Urothelium cell line (cell line): ENCODE measurements at regions not wholly inside any gene's neighbourhood (a gene's known extent, or its start where the extent isn't known, plus 50 kb on each side); places are given as distances from the start of the nearest gene placed in this dataset.
A peak's percentile ranks its signal among the peaks of the same experiment; 100 is the strongest.

Experiments
- DNase-seq: peaks from one replicate; pipeline ENCODE4 v3.0.0; 2011; ENCODE audit warnings: low spot score, mixed read lengths
- FAIRE-seq: peaks from 2 replicates; lab custom pipeline; 2011; peaks lifted over from hg19 to GRCh38; lab: Jason Lieb, UNC

GRCh38 chr15:69505956-69506556, 53.4 kb downstream of the RPLP1 start:
- DNase-seq (no peak), FAIRE-seq (no peak)

GRCh38 chr15:69508659-69509058, 56.0 kb downstream of the RPLP1 start:
- no peak for DNase-seq
- FAIRE-seq = no peak

GRCh38 chr15:69509131-69509530, 56.5 kb downstream of the RPLP1 start:
- FAIRE-seq (no peak), DNase-seq (no peak)

GRCh38 chr15:69510556-69510955, 57.9 kb downstream of the RPLP1 start:
- DNase-seq (no peak), FAIRE-seq (no peak)

DNA sequence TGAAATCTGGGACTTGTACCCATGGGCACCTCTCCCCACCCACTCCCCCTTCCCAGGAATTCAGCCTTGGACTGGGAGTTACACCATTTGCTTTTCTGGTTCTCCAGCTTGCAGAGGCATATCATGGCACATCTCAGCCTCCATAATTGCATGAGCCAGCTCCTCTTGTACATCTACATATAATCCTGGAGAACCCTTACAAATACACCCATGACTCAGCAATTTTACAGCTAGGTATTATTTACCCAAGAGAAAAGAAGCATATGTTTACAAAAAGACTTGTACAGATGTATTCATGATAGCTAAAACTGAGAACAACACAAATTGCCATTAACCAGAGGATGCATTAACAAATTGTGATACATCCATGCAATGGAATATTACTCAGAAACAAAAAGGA, 58.4 kb downstream of the RPLP1 start:
- DNase-seq (no peak), FAIRE-seq (no peak)

DNA sequence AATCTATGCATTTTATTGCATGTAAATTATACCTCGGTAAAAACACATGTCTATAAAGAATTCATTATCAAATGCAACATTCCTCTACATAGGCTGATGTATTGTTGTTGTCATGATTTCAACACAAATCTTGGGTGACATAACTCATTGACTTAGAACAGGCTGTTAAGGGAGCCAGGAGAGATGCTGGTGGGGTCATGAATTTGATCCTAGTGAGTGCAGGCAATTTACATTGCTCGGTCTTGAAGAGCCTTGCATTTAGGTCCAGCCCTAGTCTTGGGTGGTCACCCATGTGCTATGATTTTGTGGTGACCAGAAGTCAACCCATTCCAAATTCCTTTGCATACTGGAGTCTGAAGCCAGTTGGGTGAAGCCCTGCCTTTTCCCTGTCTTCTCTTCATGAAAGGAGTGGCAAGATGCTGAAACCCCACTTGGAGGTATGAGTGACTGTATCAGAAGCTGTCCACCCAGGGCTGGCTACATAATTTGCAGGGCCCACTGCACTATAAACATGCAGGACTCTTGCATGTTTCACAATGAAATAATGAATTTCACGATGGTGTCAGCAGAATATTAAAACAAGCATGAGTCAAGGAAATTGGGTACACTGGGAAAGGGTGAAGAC, 59.2 kb downstream of the RPLP1 start:
- FAIRE-seq (peak; percentile 83), DNase-seq (no peak)

DNA sequence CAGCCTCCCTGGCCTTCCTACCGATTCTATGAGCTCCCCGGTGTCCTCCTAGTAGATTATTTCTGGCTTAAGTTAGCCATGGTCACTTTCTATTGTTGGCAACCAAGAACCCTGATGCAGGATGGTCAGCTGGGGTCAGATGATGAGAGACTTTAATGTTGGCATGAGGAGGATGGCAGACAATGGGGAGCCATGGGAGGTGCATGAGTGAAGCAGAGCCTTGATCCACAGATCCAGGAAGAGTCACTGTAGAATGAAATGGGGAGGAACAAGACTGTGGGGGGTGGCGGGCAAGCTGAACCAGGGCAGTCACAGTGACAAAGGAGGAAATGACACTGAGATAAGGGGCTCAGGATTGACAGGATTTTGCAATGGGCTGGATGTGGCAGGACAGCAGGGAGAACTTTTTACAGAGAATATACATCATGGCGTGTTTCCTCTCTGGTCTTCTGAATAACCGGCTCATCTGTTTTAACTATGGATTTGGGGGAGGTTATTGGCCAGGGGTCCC, 60.9 kb downstream of the RPLP1 start:
- no peak for FAIRE-seq
- DNase-seq = no peak

DNA sequence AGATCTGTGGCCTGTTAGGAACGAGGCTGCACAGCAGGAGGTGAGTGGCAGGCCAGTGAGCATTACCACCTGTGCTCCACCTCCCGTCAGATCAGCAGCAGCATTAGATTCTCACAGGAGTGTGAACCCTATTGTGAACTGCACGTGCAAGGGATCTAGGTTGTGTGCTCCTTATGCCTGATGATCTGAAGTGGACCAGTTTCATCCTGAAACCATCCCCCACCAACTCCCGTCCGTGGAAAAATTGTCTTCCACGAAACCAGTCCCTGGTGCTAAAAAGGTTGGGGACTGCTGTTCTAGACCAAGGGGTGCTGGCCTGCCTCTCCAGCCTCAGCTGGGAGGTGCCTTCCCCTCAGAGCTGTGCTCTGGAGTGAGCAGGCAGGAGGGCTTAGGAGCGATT, 61.4 kb downstream of the RPLP1 start:
- FAIRE-seq = peak; percentile 23

GRCh38 chr15:69515508-69515907, 62.9 kb downstream of the RPLP1 start:
- peak; percentile 23 for FAIRE-seq

More for the DNA sequence above, 61.4 kb downstream of the RPLP1 start:
- no peak for DNase-seq

GRCh38 chr15:69515926-69516325, 63.3 kb downstream of the RPLP1 start:
- no peak for FAIRE-seq
- no peak for DNase-seq

More at GRCh38 chr15:69515508-69515907, 62.9 kb downstream of the RPLP1 start:
- DNase-seq = no peak

DNA sequence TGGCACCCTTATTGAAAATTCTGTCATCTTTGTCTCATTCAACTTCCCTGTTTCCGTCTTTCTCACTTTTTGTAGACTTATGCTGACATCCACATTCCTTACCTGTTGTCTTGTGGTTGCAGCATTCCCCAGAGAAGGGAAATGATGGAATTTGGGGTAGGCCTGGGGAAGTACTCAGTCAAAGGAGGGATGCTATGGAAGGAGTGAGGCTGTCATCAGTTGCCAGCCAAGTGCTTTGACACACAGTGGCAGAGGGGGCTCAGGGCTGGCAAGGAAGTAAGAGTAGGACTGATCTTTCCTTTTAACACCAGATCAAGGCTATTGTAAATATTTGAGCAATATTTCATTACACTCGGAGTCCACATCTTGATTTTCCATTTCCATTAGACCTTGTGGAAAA, 64.4 kb downstream of the RPLP1 start:
- DNase-seq (no peak), FAIRE-seq (no peak)

- DNase-seq (no peak), FAIRE-seq (peak; percentile 32)
Measured at GRCh38 chr15:69518806-69519205, 66.2 kb downstream of the RPLP1 start.

DNA sequence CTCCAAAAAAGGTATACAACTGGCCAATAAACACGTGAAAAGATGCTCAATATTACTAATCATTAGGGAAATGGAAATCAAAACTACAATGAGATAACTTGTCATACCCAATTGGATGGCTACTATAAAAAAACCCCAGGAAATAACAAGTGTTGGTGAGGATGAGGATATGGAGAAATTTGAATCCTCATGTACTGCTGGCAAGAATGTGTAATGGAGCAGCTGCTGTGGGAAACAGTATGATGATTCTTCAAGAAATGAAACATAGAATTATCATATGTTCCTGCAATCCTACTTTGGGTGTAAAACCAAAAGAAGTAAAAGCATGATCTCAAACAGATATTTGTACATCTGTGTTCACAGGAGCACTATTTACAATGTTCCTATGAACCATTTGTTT, 67.4 kb downstream of the RPLP1 start:
- FAIRE-seq (no peak), DNase-seq (no peak)

DNA sequence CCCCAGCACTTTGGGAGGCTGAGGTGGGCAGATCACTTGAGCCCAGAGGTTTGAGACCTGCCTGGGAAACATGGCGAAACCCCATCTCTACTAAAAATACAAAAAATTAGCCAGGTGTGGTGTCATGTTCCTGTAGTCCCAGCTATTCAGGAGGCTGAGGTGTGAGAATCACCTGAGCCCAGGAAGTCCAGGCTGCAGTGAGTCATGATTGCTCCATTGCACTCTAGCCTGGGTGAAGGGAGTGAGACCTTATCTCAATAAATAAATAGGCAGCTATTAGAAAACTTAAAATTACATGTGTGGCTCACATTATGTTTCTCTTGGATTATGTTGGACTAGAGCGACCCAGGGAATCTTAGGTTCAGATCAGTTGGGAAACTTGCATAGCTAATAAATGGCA, 69.7 kb downstream of the RPLP1 start:
- no peak for FAIRE-seq
- DNase-seq = no peak

DNA sequence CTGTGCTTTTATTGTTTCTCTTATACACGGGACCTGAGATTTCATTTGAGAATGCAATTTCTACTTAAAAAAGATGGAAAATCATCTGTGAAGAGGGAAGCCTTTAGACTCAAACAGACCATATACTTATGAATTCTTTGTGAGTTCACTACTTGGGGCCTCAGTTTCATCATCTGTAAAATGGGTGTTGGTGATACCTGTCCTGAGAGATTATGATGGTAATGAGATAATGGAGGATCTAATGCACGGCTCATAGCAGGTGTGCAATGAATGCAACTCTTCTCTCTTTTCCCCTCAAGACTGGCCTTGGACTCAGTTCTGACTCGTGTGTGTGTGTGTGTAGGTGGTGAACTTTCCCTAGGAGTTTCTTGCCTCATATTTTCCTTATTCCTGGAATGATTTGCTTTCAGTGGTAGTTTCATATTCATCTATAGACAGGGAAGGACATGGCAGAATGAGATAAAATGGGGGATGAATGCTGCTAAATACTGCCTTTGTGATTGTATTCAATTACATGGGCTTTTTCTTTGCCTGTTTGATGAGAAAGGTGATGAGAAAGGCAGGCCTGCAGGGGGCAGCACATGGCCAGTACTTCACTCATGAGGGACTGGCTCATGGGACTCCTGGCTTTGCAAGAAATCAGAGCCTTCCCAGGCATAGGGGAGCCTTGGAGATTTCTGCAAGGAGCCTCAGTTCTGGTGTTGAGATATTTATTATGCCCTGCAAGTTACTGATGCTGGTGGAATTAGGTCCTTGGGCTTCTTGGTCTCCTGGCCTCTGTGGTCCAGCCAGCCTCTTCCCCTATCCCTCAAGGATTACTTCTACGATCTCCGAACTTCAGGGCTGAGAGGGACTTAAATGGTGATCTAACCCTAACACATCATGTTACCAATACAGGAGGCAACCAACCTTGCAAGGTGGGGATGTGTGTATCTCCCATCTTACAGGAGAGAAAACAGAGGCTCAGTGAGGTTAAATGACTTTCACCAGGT, 70.7 kb downstream of the RPLP1 start:
- DNase-seq (peak; percentile 75), FAIRE-seq (peak; percentile 62)

DNA sequence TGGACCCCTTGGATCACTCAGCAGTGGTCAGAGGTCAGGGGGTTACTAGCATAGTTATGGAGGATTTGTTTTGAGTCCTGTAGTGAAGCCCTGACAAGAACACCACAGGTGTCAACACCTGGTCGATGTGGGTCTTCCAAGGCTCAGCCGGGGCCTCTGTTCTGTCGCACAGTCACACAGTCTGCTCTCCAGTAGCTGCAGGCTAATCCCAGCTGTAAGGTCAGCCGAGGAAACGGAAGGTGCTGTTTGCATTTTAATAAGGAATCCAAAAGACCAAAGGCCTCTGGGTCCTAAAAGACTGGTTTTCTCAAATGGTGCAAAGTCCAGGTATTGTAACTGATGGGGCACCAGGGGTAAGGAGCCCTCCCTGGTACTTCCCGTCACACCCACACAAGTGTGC, 71.7 kb downstream of the RPLP1 start:
- DNase-seq = no peak
- FAIRE-seq = no peak

DNA sequence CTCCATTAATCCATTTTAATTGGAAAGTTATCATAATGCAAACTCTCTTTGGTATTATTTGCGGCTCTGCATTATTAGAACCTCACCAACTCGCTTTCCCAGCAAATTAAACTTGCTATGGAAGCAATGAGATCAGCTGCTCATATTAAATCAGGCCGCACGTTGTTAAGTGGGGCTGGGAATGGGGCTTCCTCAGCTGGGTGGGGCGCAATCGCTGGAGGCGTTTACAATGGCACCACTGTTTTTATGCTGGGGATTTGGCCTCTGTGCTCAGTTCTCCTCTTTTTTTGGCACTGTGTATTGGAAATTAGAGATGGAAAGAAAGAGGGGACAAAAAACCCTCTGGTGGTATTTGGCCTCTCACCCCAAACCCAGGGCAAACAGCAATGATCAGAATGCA, 72.2 kb downstream of the RPLP1 start:
- DNase-seq = no peak
- no peak for FAIRE-seq

DNA sequence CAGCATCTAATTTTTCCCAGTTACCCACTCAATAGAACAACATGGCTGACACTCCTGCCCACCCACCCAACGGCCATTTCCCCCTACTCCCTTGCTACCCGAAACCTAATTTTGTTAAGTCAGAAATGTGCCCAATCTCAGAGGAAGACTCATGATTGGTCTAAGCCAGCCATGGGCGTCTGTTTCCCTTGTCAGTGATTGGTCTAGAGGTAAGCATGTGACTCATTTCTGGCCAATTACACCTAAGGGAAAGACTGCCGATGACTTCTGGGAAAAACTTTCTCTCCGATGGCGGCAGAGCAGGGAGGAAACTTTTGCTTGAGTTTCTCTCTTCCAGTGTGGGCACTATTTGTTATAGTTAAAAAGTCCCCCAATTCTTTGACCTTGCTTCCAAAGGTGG, 72.9 kb downstream of the RPLP1 start:
- FAIRE-seq (no peak), DNase-seq (no peak)

GRCh38 chr15:69526081-69527061, 73.8 kb downstream of the RPLP1 start:
- DNase-seq = no peak
- no peak for FAIRE-seq

GRCh38 chr15:69529141-69529540, 76.5 kb downstream of the RPLP1 start:
- FAIRE-seq (no peak), DNase-seq (no peak)
